Caco-2 (cell line): ENCODE measurements at regions not wholly inside any gene's neighbourhood (a gene's known extent, or its start where the extent isn't known, plus 50 kb on each side); places are given as distances from the start of the nearest gene placed in this dataset.

ENCODE experiments used
- BruUV-seq: library from RNA; stranded (reverse); fragments of 400-500 nt; replicated peaks from 2 replicates; lab custom pipeline; 2021; lab: Mats Ljungman, UMichigan
- CTCF ChIA-PET: fragments of 300-600 bp; sonication (Branson Sonifier 250); formaldehyde crosslinking; loops from one replicate; lab custom pipeline; 2022; ENCODE audit warnings: antibody characterized with exemption; lab: Charles Lee
- POLR2A ChIA-PET: fragments of 300-600 bp; sonication (Branson Sonifier 250); formaldehyde crosslinking; loops from one replicate; lab custom pipeline; 2022; ENCODE audit warnings: antibody characterized with exemption; lab: Charles Lee
- DNase-seq, 2 experiments: peaks; one replicate each; pipeline versions ENCODE4 v3.0.0 to v3.0.0-alpha.2; 2020 to 2022
- H3K27me3 ChIP-seq: replicated peaks from 2 replicates; pipeline ENCODE4 v1.6.0; 2011; ENCODE audit warnings: low read length; ENCODE audit not compliant: control insufficient read depth, insufficient read depth
- H3K36me3 ChIP-seq: 2 replicates; pipeline ENCODE4 v1.5.1; 2011; ENCODE audit warnings: low read length; ENCODE audit not compliant: control insufficient read depth, insufficient read depth
- H3K4me1 ChIP-seq: fragments of 250-450 bp; sonication (Bioruptor Pico); 2 replicates; pipeline ENCODE4 v1.5.1; 2020; ENCODE audit warnings: mild to moderate bottlenecking
- H3K4me3 ChIP-seq: 2 replicates; pipeline ENCODE4 v1.5.1; 2011; ENCODE audit warnings: low read depth, mild to moderate bottlenecking, control low read depth, low read length
- H3K9me3 ChIP-seq: fragments of 250-450 bp; sonication (Bioruptor Pico); 2 replicates; pipeline ENCODE4 v1.5.1; 2020; ENCODE audit warnings: mild to moderate bottlenecking, moderate library complexity
- H3K27ac Mint-ChIP-seq: one replicate; pipeline ENCODE4 v1.8.0; 2022; ENCODE audit warnings: mixed read lengths; ENCODE audit not compliant: unreplicated experiment
- H3K27me3 Mint-ChIP-seq: one replicate; pipeline ENCODE4 v1.8.0; 2022; ENCODE audit warnings: mixed read lengths; ENCODE audit not compliant: insufficient read depth, unreplicated experiment
- H3K36me3 Mint-ChIP-seq: one replicate; pipeline ENCODE4 v1.8.0; 2022; ENCODE audit warnings: mild to moderate bottlenecking, mixed read lengths; ENCODE audit not compliant: insufficient read depth, unreplicated experiment
- H3K4me1 Mint-ChIP-seq: one replicate; pipeline ENCODE4 v1.8.0; 2022; ENCODE audit warnings: low read depth, mixed read lengths; ENCODE audit not compliant: unreplicated experiment
- H3K4me3 Mint-ChIP-seq: one replicate; pipeline ENCODE4 v1.8.0; 2022; ENCODE audit warnings: mild to moderate bottlenecking, moderate library complexity, mixed read lengths; ENCODE audit not compliant: unreplicated experiment
- H3K9me3 Mint-ChIP-seq: one replicate; pipeline ENCODE4 v1.8.0; 2022; ENCODE audit warnings: mixed read lengths; ENCODE audit not compliant: unreplicated experiment
- intact Hi-C: fragments of 100-400 bp; cut with micrococcal nuclease; formaldehyde crosslinking; loops from one replicate; pipeline ENCODE4 v1.10.0; 2022; ENCODE audit not compliant: unreplicated experiment
- TF ChIP-seq, protein P1 (sequence below), 2 experiments: fragments of 200-600 bp in 1 of 2; IDR thresholded peaks; 1 replicate in 1 of 2; 2 replicates in 1 of 2; pipeline versions ENCODE4 v1.5.1 to v1.8.0; 2011 to 2022; ENCODE audit warnings: antibody characterized with exemption in 1 of 2, control low read depth in 1 of 2, inconsistent platforms in 1 of 2, low read depth in 1 of 2, low read length in 1 of 2, mild to moderate bottlenecking in 1 of 2, moderate library complexity in 1 of 2; ENCODE audit not compliant: insufficient read depth in 1 of 2, severe bottlenecking in 1 of 2, unreplicated experiment in 1 of 2

DNA sequence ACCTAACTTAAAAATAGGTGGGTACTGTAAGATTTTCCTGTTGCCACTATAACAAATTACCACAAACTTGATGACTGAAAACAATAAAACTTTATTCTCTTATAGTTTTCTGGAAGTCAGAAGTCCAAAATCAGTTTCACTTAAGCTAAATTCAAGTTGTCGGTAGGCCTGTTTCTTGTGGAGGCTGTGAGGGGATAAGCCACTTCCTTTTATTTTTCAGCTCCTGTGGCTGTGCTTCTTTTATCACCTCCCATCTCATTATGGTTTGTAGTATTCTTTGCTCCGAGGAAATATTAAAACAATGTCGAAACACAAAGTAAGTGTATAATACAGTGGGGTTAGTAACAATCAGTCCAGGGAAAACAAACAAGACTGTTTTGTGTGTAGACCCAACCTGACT lies 610.5 kb upstream of the TECRL start:
- Mint-ChIP-seq H3K27me3 (no peaks in the 10 kb centered on the region), H3K9me3 (no peaks in the 10 kb centered on the region), H3K36me3 (no peaks in the 10 kb centered on the region), H3K4me1 (no peaks in the 10 kb centered on the region), H3K27ac (no peak overlapping the region), H3K4me3 (no peak overlapping the region)
- Histone ChIP-seq H3K4me3 (no peak overlapping the region), H3K27me3 (no peaks in the 10 kb centered on the region), H3K36me3 (no peaks in the 10 kb centered on the region), H3K4me1 (no peaks in the 10 kb centered on the region), H3K9me3 (no peaks in the 10 kb centered on the region)
- intact Hi-C loops: no loop called here
- ChIA-PET POLR2A (no interaction called here), CTCF (no interaction called here)
- no TSS peak for BruUV-seq
- no peak for DNase-seq
- TF ChIP-seq, protein P1, sequence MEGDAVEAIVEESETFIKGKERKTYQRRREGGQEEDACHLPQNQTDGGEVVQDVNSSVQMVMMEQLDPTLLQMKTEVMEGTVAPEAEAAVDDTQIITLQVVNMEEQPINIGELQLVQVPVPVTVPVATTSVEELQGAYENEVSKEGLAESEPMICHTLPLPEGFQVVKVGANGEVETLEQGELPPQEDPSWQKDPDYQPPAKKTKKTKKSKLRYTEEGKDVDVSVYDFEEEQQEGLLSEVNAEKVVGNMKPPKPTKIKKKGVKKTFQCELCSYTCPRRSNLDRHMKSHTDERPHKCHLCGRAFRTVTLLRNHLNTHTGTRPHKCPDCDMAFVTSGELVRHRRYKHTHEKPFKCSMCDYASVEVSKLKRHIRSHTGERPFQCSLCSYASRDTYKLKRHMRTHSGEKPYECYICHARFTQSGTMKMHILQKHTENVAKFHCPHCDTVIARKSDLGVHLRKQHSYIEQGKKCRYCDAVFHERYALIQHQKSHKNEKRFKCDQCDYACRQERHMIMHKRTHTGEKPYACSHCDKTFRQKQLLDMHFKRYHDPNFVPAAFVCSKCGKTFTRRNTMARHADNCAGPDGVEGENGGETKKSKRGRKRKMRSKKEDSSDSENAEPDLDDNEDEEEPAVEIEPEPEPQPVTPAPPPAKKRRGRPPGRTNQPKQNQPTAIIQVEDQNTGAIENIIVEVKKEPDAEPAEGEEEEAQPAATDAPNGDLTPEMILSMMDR (IDR thresholded peaks at IDR 0.05; ENCODE audit: insufficient read depth in 1 of 2, low read depth in 1 of 2, low read length in 1 of 2, severe bottlenecking in 1 of 2, unreplicated experiment in 1 of 2): no peak

DNA sequence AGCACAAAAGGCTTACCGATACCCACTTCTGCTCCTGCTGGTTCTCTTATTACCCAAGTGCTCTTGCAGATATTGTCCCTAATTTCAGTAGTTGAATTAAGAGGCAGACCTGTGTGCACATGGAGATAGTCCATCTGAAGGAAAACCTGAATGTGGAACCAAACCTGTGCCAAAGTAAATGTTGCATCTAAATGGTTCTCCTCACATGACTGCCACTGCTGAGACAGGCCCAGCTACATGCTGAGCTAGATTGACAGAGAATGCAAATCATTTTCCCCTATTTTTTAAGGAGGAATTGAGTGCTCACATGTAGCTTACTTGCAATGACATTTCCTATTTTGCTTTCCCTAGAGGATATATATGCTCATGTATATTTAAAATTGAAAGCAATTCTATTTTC lies 609.1 kb upstream of the TECRL start:
- no peak overlapping the region for H3K4me3 ChIP-seq
- no peaks in the 10 kb centered on the region for H3K27me3 ChIP-seq
- H3K36me3 ChIP-seq: no peaks in the 10 kb centered on the region
- ChIA-PET CTCF (no interaction called here), POLR2A (no interaction called here)
- DNase-seq: no peak
- Mint-ChIP-seq H3K4me3 (no peak overlapping the region), H3K9me3 (no peaks in the 10 kb centered on the region), H3K36me3 (no peaks in the 10 kb centered on the region), H3K27me3 (no peaks in the 10 kb centered on the region), H3K4me1 (no peaks in the 10 kb centered on the region), H3K27ac (no peak overlapping the region)
- H3K9me3 ChIP-seq: no peaks in the 10 kb centered on the region
- intact Hi-C loops: no loop called here
- no TSS peak for BruUV-seq
- TF ChIP-seq, protein P1 (IDR thresholded peaks at IDR 0.05; ENCODE audit: insufficient read depth in 1 of 2, low read depth in 1 of 2, low read length in 1 of 2, severe bottlenecking in 1 of 2, unreplicated experiment in 1 of 2): no peak
- H3K4me1 ChIP-seq: no peaks in the 10 kb centered on the region

DNA sequence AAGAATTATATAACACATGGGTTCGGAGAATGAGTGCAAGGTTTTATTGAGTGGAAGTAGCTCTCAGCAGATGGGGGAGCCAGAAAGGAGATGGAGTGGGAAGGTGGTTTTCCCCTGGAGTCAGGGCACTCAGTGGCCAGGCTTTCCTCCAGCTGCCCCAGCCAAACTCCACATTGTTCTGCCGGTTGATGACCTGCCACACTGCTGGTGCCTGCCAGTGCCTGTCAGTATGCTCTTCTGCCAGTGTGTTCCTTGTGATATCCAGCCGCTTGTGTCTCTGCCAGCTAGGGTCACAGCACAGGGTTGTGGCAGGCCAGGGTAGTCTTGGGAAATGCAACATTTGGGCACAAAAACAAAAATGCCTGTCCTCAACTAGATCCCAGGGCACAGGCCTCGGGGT lies 604.8 kb upstream of the TECRL start:
- ChIA-PET POLR2A (no interaction called here), CTCF (no interaction called here)
- Histone ChIP-seq H3K27me3 (no peaks in the 10 kb centered on the region), H3K36me3 (no peaks in the 10 kb centered on the region), H3K4me1 (no peaks in the 10 kb centered on the region), H3K9me3 (no peaks in the 10 kb centered on the region), H3K4me3 (no peak overlapping the region)
- no peaks in the 10 kb centered on the region for H3K27me3 Mint-ChIP-seq
- H3K27ac Mint-ChIP-seq: no peak overlapping the region
- no peak overlapping the region for H3K4me3 Mint-ChIP-seq
- no peaks in the 10 kb centered on the region for H3K9me3 Mint-ChIP-seq
- TF ChIP-seq, protein P1 (IDR thresholded peaks at IDR 0.05; ENCODE audit: insufficient read depth in 1 of 2, low read depth in 1 of 2, low read length in 1 of 2, severe bottlenecking in 1 of 2, unreplicated experiment in 1 of 2): no peak
- intact Hi-C loops: no loop called here
- no peaks in the 10 kb centered on the region for H3K36me3 Mint-ChIP-seq
- DNase-seq: no peak
- H3K4me1 Mint-ChIP-seq: no peaks in the 10 kb centered on the region
- BruUV-seq: no TSS peak
